Breast epithelium (tissue), 4 donors: ENCODE measurements at regions not wholly inside any gene's neighbourhood (a gene's known extent, or its start where the extent isn't known, plus 50 kb on each side); places are given as distances from the start of the nearest gene placed in this dataset.

Experiments used
- DNase-seq, 2 donors: peaks; one replicate each; pipeline ENCODE4 v3.0.0-alpha.2; 2019; ENCODE audit warnings: low spot score in 2 of 2
- H3K27ac ChIP-seq, 2 donors: fragments of 200-600 bp; sonication (generic) in 1 of 2; one replicate each; pipeline ENCODE4 v1.5.1; 2016 to 2019; ENCODE audit warnings: mild to moderate bottlenecking in 1 of 2
- H3K27me3 ChIP-seq, 2 donors: fragments of 200-600 bp; sonication (generic) in 1 of 2; one replicate each; pipeline versions ENCODE4 v1.5.1 to v1.6.0; 2017 to 2019; ENCODE audit warnings: control low read depth in 1 of 2, mild to moderate bottlenecking in 1 of 2
- H3K36me3 ChIP-seq: fragments of 200-600 bp; one replicate; pipeline ENCODE4 v1.5.1; 2019
- H3K4me1 ChIP-seq, 2 donors: fragments of 200-600 bp; sonication (generic); one replicate each; pipeline ENCODE4 v1.5.1; 2016 to 2019; ENCODE audit warnings: control low read depth in 1 of 2
- H3K4me3 ChIP-seq, 3 donors: fragments of 200-600 bp; sonication (generic); 1 replicate in 2 of 3; 2 replicates in 1 of 3; pipeline ENCODE4 v1.5.1; 2016 to 2019; ENCODE audit warnings: mild to moderate bottlenecking in 3 of 3, moderate library complexity in 2 of 3
- H3K9me3 ChIP-seq, 2 donors: fragments of 200-600 bp; sonication (generic) in 1 of 2; one replicate each; pipeline ENCODE4 v1.5.1; 2016 to 2019; ENCODE audit warnings: control low read depth in 1 of 2
- POLR2A ChIP-seq: fragments of 450-650 bp; IDR thresholded peaks from one replicate; pipeline ENCODE4 v1.6.1; 2016; ENCODE audit warnings: antibody characterized with exemption, mild to moderate bottlenecking, moderate library complexity
- POLR2AphosphoS5 ChIP-seq, 3 donors: sonication (generic); formaldehyde crosslinking; IDR thresholded peaks; one replicate each; pipeline ENCODE4 v1.6.1; 2017; ENCODE audit warnings: antibody characterized with exemption in 3 of 3
- intact Hi-C: fragments of 100-400 bp; cut with DNase I; formaldehyde crosslinking; loops from one replicate; pipeline ENCODE4 v1.15.1; 2023; ENCODE audit warnings: low total_unique reads
- TF ChIP-seq, protein P1 (sequence below), 3 donors: fragments of 450-650 bp; IDR thresholded peaks; one replicate each; pipeline ENCODE4 v1.5.1; 2016 to 2017; ENCODE audit warnings: antibody characterized with exemption in 3 of 3, mild to moderate bottlenecking in 3 of 3, moderate library complexity in 3 of 3

DNA sequence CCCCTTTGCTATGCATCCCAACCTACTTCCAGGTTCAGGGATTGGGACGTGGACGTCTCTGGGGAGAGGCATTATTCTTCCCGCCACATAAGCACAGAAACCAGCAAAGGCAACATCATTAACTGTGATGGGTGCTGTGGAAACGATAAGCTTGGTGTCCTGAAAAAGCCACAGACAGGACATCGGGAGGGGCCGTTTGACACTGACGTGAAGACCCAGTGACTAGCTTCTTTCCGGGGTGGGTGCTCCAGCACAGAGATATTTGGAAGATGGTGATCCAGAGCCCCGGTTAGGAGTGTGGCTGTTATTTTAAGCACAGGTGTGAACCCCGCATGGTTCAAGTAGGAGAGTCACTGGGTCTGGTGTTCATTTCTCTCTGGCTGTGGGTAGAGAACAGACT, 163.8 kb upstream of the HDAC4 start:
- peaks cover 0 to 15% of the 10 kb centered on the region in 2 donors for H3K27me3 ChIP-seq
- no peaks in the 10 kb centered on the region for H3K4me1 ChIP-seq
- H3K4me3 ChIP-seq, result no peak overlapping the region
- intact Hi-C loops, result no loop called here
- no peaks in the 10 kb centered on the region for H3K9me3 ChIP-seq
- no peaks in the 10 kb centered on the region for H3K36me3 ChIP-seq
- TF ChIP-seq, protein P1, sequence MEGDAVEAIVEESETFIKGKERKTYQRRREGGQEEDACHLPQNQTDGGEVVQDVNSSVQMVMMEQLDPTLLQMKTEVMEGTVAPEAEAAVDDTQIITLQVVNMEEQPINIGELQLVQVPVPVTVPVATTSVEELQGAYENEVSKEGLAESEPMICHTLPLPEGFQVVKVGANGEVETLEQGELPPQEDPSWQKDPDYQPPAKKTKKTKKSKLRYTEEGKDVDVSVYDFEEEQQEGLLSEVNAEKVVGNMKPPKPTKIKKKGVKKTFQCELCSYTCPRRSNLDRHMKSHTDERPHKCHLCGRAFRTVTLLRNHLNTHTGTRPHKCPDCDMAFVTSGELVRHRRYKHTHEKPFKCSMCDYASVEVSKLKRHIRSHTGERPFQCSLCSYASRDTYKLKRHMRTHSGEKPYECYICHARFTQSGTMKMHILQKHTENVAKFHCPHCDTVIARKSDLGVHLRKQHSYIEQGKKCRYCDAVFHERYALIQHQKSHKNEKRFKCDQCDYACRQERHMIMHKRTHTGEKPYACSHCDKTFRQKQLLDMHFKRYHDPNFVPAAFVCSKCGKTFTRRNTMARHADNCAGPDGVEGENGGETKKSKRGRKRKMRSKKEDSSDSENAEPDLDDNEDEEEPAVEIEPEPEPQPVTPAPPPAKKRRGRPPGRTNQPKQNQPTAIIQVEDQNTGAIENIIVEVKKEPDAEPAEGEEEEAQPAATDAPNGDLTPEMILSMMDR (IDR thresholded peaks at IDR 0.05), result no peak
- TF ChIP-seq POLR2AphosphoS5 (IDR thresholded peaks at IDR 0.05) (no peak), POLR2A (no peak)
- DNase-seq, result peak in 1 of 2 donors; percentile 44
- no peak overlapping the region for H3K27ac ChIP-seq

DNA sequence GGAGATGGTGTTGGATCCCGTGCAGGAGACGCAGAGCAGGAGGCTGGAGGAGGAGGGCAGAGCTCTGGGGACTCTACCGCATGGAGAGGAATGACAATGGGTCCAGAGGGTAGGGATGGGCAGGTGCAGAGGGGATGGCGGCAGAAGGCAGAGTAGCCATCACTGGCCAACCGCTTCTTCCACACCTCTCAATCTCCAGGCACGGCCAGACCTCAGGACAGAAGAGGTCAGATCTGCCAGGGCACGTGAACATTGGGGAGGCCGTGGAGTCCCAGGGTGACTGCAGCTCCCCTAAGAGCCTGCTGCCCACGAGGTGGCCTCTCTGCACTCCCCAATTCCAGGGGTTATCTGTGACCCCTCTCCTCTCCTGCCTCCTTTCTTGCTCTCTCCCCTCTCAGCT, 162.7 kb upstream of the HDAC4 start:
- peak in 1 of 2 donors; percentile 35 for DNase-seq
- Histone ChIP-seq H3K4me3 (no peak overlapping the region), H3K4me1 (no peaks in the 10 kb centered on the region), H3K9me3 (no peaks in the 10 kb centered on the region), H3K27ac (no peak overlapping the region), H3K36me3 (no peaks in the 10 kb centered on the region), H3K27me3 (peaks cover 0 to 25% of the 10 kb centered on the region in 2 donors)
- intact Hi-C loops, result no loop called here
- TF ChIP-seq POLR2AphosphoS5 (IDR thresholded peaks at IDR 0.05) (no peak), POLR2A (no peak)
- TF ChIP-seq, protein P1 (IDR thresholded peaks at IDR 0.05), result no peak

DNA sequence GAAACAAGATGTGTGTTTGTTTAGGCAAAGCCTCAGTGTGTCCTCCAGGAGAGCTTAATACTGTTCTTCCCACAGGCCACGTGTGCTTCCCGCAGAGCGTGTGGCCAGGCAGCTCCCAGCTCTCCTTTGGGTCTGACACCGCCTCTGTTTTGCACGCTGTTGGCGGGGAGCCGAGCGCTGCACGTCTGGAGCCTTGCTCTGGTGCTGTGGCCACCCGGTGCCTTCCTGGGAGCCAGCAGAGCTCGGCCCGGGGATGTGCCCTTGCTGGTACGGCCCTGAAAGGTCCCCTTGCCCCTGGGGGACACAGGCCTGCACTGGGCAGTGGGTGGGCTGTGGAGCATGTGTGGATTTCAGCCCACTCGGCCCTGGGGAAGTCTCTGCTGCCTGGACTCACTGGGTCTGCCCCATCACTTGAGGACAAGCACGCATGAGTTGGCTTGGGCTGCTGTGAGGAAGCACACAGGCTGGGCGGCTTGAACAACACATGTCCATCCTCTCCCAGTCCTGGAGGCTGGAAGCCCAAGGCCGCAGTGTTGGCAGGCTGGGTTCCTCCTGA, 160.7 kb upstream of the HDAC4 start:
- no peak overlapping the region for H3K4me3 ChIP-seq
- H3K27me3 ChIP-seq, result peaks cover 0 to 30% of the 10 kb centered on the region in 2 donors
- H3K36me3 ChIP-seq, result no peaks in the 10 kb centered on the region
- no peaks in the 10 kb centered on the region for H3K9me3 ChIP-seq
- DNase-seq, result peak; percentile 24 to 51
- TF ChIP-seq, protein P1 (IDR thresholded peaks at IDR 0.05), result no peak
- TF ChIP-seq POLR2AphosphoS5 (IDR thresholded peaks at IDR 0.05) (no peak), POLR2A (no peak)
- intact Hi-C loops, result no loop called here
- H3K4me1 ChIP-seq, result no peaks in the 10 kb centered on the region
- H3K27ac ChIP-seq, result no peak overlapping the region

DNA sequence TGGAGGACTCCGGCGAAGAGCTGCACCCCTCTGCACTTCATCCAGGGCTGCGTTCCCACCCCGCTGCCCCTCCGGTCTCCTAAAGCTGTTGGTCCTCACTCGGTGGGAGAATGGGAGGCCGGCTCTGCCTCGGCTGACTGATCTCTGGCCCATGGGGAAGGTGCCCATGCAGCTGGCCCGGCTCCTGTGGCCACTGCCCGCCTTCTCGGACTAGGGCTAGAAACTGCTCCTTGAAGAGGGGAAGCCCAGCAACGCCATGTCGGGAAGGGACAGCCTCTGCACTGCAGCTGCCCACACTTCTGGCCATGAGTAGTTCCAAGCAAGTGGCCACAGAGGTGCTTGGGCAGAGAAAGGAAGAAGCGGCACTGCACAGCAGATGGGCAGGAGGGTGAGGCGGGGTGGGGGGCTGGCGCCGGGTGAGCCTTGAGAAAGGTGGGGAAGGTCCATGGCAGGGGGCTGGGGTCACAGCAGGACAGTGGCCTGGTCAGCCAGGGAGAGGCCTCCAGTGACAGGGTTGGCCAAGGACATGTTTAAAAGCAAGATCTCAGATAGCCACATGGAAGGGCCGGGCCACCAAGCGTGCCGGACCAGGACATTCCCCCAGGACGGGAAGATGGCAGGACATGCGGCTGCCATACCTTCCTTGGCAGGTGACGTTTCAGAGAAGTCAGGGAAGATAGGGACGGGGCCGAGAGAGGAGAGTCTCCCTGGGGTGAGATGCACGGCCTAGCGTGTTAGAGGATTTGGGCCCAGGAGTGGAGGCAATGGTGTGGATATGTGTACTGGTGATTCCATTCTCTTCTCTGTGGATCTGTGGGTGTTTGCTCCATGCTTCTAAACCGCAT, 158.8 kb upstream of the HDAC4 start:
- peaks cover 0 to 29% of the 10 kb centered on the region in 2 donors for H3K27me3 ChIP-seq
- DNase-seq, result peak in 1 of 2 donors; percentile 45
- H3K27ac ChIP-seq, result no peak overlapping the region
- H3K4me1 ChIP-seq, result no peaks in the 10 kb centered on the region
- H3K4me3 ChIP-seq, result no peak overlapping the region
- H3K9me3 ChIP-seq, result no peaks in the 10 kb centered on the region
- no peaks in the 10 kb centered on the region for H3K36me3 ChIP-seq
- TF ChIP-seq, protein P1 (IDR thresholded peaks at IDR 0.05), result no peak
- TF ChIP-seq POLR2A (no peak), POLR2AphosphoS5 (IDR thresholded peaks at IDR 0.05) (no peak)
- intact Hi-C loops, result no loop called here

DNA sequence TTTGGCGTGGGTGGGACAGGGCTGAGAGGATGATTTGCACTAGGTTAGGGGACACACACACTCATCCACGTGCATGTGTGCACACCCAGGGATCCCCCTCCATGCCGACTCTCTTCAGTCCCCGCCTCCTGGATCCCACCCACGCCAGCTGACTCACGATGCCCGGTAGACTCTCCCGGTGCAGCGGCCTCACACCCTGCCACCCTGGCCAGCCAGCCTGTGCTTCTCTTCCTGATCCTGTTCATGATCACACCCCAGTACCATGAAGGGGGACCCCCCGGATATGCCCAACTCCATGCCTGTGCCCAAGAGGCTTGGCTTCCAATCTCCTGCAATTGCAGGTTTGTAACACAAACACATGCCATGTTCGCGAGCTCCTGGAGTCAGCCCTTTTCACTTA, 157.8 kb upstream of the HDAC4 start:
- Histone ChIP-seq H3K27ac (no peak overlapping the region), H3K36me3 (no peaks in the 10 kb centered on the region), H3K4me3 (no peak overlapping the region), H3K9me3 (no peaks in the 10 kb centered on the region), H3K4me1 (no peaks in the 10 kb centered on the region), H3K27me3 (peaks cover 0 to 22% of the 10 kb centered on the region in 2 donors)
- intact Hi-C loops, result no loop called here
- no peak for TF ChIP-seq POLR2A
- TF ChIP-seq POLR2AphosphoS5 (IDR thresholded peaks at IDR 0.05), result no peak
- TF ChIP-seq, protein P1 (IDR thresholded peaks at IDR 0.05), result no peak
- DNase-seq, result peak in 1 of 2 donors; percentile 46
